ENCODE measurements at regions not wholly inside any gene's neighbourhood (a gene's known extent, or its start where the extent isn't known, plus 50 kb on each side); places are given as distances from the start of the nearest gene placed in this dataset.

GRCh38 chr2:7523481-7524120, 606.4 kb downstream of the RNF144A start:
- no peak overlapping the region for H3K4me3 ChIP-seq (ENCODE audit: low read length in 2 of 2)
- H3K4me1 ChIP-seq (ENCODE audit: control insufficient read depth, insufficient read depth, low read length), result no peaks in the 10 kb centered on the region
- no peak overlapping the region for H3K27ac ChIP-seq (ENCODE audit: low read length)
- H3K36me3 ChIP-seq (ENCODE audit: control insufficient read depth in 2 of 2, insufficient read depth in 2 of 2, low read length in 2 of 2), result no peaks in the 10 kb centered on the region
- H3K9me3 ChIP-seq (ENCODE audit: control insufficient read depth in 2 of 2, low read length in 2 of 2), result no peaks in the 10 kb centered on the region
- no peaks in the 10 kb centered on the region for H3K27me3 ChIP-seq (ENCODE audit: control insufficient read depth in 1 of 2, insufficient read depth in 2 of 2, low read length in 2 of 2)
- no peak overlapping the region for H3K9ac ChIP-seq (ENCODE audit: low read length in 2 of 2)

GRCh38 chr2:7524195-7524594, 607.0 kb downstream of the RNF144A start:
- no peaks in the 10 kb centered on the region for H3K36me3 ChIP-seq (ENCODE audit: control insufficient read depth in 2 of 2, insufficient read depth in 2 of 2, low read length in 2 of 2)
- H3K9me3 ChIP-seq (ENCODE audit: control insufficient read depth in 2 of 2, low read length in 2 of 2), result no peaks in the 10 kb centered on the region
- no peaks in the 10 kb centered on the region for H3K27me3 ChIP-seq (ENCODE audit: control insufficient read depth in 1 of 2, insufficient read depth in 2 of 2, low read length in 2 of 2)
- no peak overlapping the region for H3K4me3 ChIP-seq (ENCODE audit: low read length in 2 of 2)
- H3K27ac ChIP-seq (ENCODE audit: low read length), result no peak overlapping the region
- no peaks in the 10 kb centered on the region for H3K4me1 ChIP-seq (ENCODE audit: control insufficient read depth, insufficient read depth, low read length)
- H3K9ac ChIP-seq (ENCODE audit: low read length in 2 of 2), result no peak overlapping the region

- H3K9ac ChIP-seq (ENCODE audit: low read length in 2 of 2), result no peak overlapping the region
- H3K27me3 ChIP-seq (ENCODE audit: control insufficient read depth in 1 of 2, insufficient read depth in 2 of 2, low read length in 2 of 2), result no peaks in the 10 kb centered on the region
- no peaks in the 10 kb centered on the region for H3K36me3 ChIP-seq (ENCODE audit: control insufficient read depth in 2 of 2, insufficient read depth in 2 of 2, low read length in 2 of 2)
- H3K9me3 ChIP-seq (ENCODE audit: control insufficient read depth in 2 of 2, low read length in 2 of 2), result peaks cover 0 to under 1% of the 10 kb centered on the region in 2 donors
- H3K4me1 ChIP-seq (ENCODE audit: control insufficient read depth, insufficient read depth, low read length), result no peaks in the 10 kb centered on the region
- H3K27ac ChIP-seq (ENCODE audit: low read length), result no peak overlapping the region
- no peak overlapping the region for H3K4me3 ChIP-seq (ENCODE audit: low read length in 2 of 2)
Measured at GRCh38 chr2:7525746-7526145, 608.5 kb downstream of the RNF144A start.

- Histone ChIP-seq H3K9ac (ENCODE audit: low read length in 2 of 2) (no peak overlapping the region), H3K9me3 (ENCODE audit: control insufficient read depth in 2 of 2, low read length in 2 of 2) (peaks cover 0 to 6% of the 10 kb centered on the region in 2 donors), H3K27me3 (ENCODE audit: control insufficient read depth in 1 of 2, insufficient read depth in 2 of 2, low read length in 2 of 2) (no peaks in the 10 kb centered on the region), H3K36me3 (ENCODE audit: control insufficient read depth in 2 of 2, insufficient read depth in 2 of 2, low read length in 2 of 2) (no peaks in the 10 kb centered on the region), H3K4me3 (ENCODE audit: low read length in 2 of 2) (no peak overlapping the region), H3K27ac (ENCODE audit: low read length) (no peak overlapping the region), H3K4me1 (ENCODE audit: control insufficient read depth, insufficient read depth, low read length) (no peaks in the 10 kb centered on the region)
Measured at GRCh38 chr2:7527165-7527722, 610.0 kb downstream of the RNF144A start.

- no peak overlapping the region for H3K9ac ChIP-seq (ENCODE audit: low read length in 2 of 2)
Measured at GRCh38 chr2:7530001-7530400, 612.8 kb downstream of the RNF144A start.

GRCh38 chr2:7539077-7539476, 621.9 kb downstream of the RNF144A start:
- Histone ChIP-seq H3K27ac (ENCODE audit: low read length) (no peak overlapping the region), H3K9me3 (ENCODE audit: control insufficient read depth in 2 of 2, low read length in 2 of 2) (no peaks in the 10 kb centered on the region), H3K4me1 (ENCODE audit: control insufficient read depth, insufficient read depth, low read length) (no peaks in the 10 kb centered on the region), H3K9ac (ENCODE audit: low read length in 2 of 2) (no peak overlapping the region), H3K27me3 (ENCODE audit: control insufficient read depth in 1 of 2, insufficient read depth in 2 of 2, low read length in 2 of 2) (no peaks in the 10 kb centered on the region), H3K4me3 (ENCODE audit: low read length in 2 of 2) (no peak overlapping the region), H3K36me3 (ENCODE audit: control insufficient read depth in 2 of 2, insufficient read depth in 2 of 2, low read length in 2 of 2) (no peaks in the 10 kb centered on the region)

More at GRCh38 chr2:7530001-7530400, 612.8 kb downstream of the RNF144A start:
- Histone ChIP-seq H3K9me3 (ENCODE audit: control insufficient read depth in 2 of 2, low read length in 2 of 2) (peaks cover 0 to 6% of the 10 kb centered on the region in 2 donors), H3K36me3 (ENCODE audit: control insufficient read depth in 2 of 2, insufficient read depth in 2 of 2, low read length in 2 of 2) (no peaks in the 10 kb centered on the region), H3K4me3 (ENCODE audit: low read length in 2 of 2) (no peak overlapping the region), H3K4me1 (ENCODE audit: control insufficient read depth, insufficient read depth, low read length) (no peaks in the 10 kb centered on the region), H3K27me3 (ENCODE audit: control insufficient read depth in 1 of 2, insufficient read depth in 2 of 2, low read length in 2 of 2) (no peaks in the 10 kb centered on the region), H3K27ac (ENCODE audit: low read length) (no peak overlapping the region)

GRCh38 chr2:7539760-7540159, 622.5 kb downstream of the RNF144A start:
- Histone ChIP-seq H3K27me3 (ENCODE audit: control insufficient read depth in 1 of 2, insufficient read depth in 2 of 2, low read length in 2 of 2) (no peaks in the 10 kb centered on the region), H3K9ac (ENCODE audit: low read length in 2 of 2) (no peak overlapping the region), H3K27ac (ENCODE audit: low read length) (no peak overlapping the region), H3K36me3 (ENCODE audit: control insufficient read depth in 2 of 2, insufficient read depth in 2 of 2, low read length in 2 of 2) (no peaks in the 10 kb centered on the region), H3K9me3 (ENCODE audit: control insufficient read depth in 2 of 2, low read length in 2 of 2) (no peaks in the 10 kb centered on the region), H3K4me3 (ENCODE audit: low read length in 2 of 2) (no peak overlapping the region), H3K4me1 (ENCODE audit: control insufficient read depth, insufficient read depth, low read length) (no peaks in the 10 kb centered on the region)

- no peak overlapping the region for H3K4me3 ChIP-seq (ENCODE audit: low read length in 2 of 2)
- H3K27ac ChIP-seq (ENCODE audit: low read length), result no peak overlapping the region
- H3K9me3 ChIP-seq (ENCODE audit: control insufficient read depth in 2 of 2, low read length in 2 of 2), result no peaks in the 10 kb centered on the region
- no peaks in the 10 kb centered on the region for H3K36me3 ChIP-seq (ENCODE audit: control insufficient read depth in 2 of 2, insufficient read depth in 2 of 2, low read length in 2 of 2)
- H3K27me3 ChIP-seq (ENCODE audit: control insufficient read depth in 1 of 2, insufficient read depth in 2 of 2, low read length in 2 of 2), result no peaks in the 10 kb centered on the region
- H3K9ac ChIP-seq (ENCODE audit: low read length in 2 of 2), result no peak overlapping the region
- H3K4me1 ChIP-seq (ENCODE audit: control insufficient read depth, insufficient read depth, low read length), result no peaks in the 10 kb centered on the region
Measured at GRCh38 chr2:7552825-7553570, 635.8 kb downstream of the RNF144A start.

GRCh38 chr2:7555260-7555659, 638.0 kb downstream of the RNF144A start:
- Histone ChIP-seq H3K4me1 (ENCODE audit: control insufficient read depth, insufficient read depth, low read length) (no peaks in the 10 kb centered on the region), H3K9ac (ENCODE audit: low read length in 2 of 2) (no peak overlapping the region), H3K4me3 (ENCODE audit: low read length in 2 of 2) (no peak overlapping the region), H3K36me3 (ENCODE audit: control insufficient read depth in 2 of 2, insufficient read depth in 2 of 2, low read length in 2 of 2) (no peaks in the 10 kb centered on the region), H3K27me3 (ENCODE audit: control insufficient read depth in 1 of 2, insufficient read depth in 2 of 2, low read length in 2 of 2) (no peaks in the 10 kb centered on the region), H3K9me3 (ENCODE audit: control insufficient read depth in 2 of 2, low read length in 2 of 2) (no peaks in the 10 kb centered on the region), H3K27ac (ENCODE audit: low read length) (no peak overlapping the region)

- Histone ChIP-seq H3K4me1 (ENCODE audit: control insufficient read depth, insufficient read depth, low read length) (no peaks in the 10 kb centered on the region), H3K36me3 (ENCODE audit: control insufficient read depth in 2 of 2, insufficient read depth in 2 of 2, low read length in 2 of 2) (no peaks in the 10 kb centered on the region), H3K9ac (ENCODE audit: low read length in 2 of 2) (no peak overlapping the region), H3K27me3 (ENCODE audit: control insufficient read depth in 1 of 2, insufficient read depth in 2 of 2, low read length in 2 of 2) (no peaks in the 10 kb centered on the region), H3K9me3 (ENCODE audit: control insufficient read depth in 2 of 2, low read length in 2 of 2) (no peaks in the 10 kb centered on the region), H3K27ac (ENCODE audit: low read length) (no peak overlapping the region), H3K4me3 (ENCODE audit: low read length in 2 of 2) (no peak overlapping the region)
Measured at GRCh38 chr2:7557376-7557775, 640.2 kb downstream of the RNF144A start.

GRCh38 chr2:7559791-7560190, 642.6 kb downstream of the RNF144A start:
- H3K4me3 ChIP-seq (ENCODE audit: low read length in 2 of 2), result no peak overlapping the region
- H3K27ac ChIP-seq (ENCODE audit: low read length), result no peak overlapping the region

More at GRCh38 chr2:7559791-7560190, 642.6 kb downstream of the RNF144A start:
- Histone ChIP-seq H3K9me3 (ENCODE audit: control insufficient read depth in 2 of 2, low read length in 2 of 2) (no peaks in the 10 kb centered on the region), H3K36me3 (ENCODE audit: control insufficient read depth in 2 of 2, insufficient read depth in 2 of 2, low read length in 2 of 2) (no peaks in the 10 kb centered on the region), H3K4me1 (ENCODE audit: control insufficient read depth, insufficient read depth, low read length) (no peaks in the 10 kb centered on the region), H3K27me3 (ENCODE audit: control insufficient read depth in 1 of 2, insufficient read depth in 2 of 2, low read length in 2 of 2) (no peaks in the 10 kb centered on the region), H3K9ac (ENCODE audit: low read length in 2 of 2) (no peak overlapping the region)

Data from stomach smooth muscle (tissue), 2 donors.